ENCODE measurements at regions not wholly inside any gene's neighbourhood (a gene's known extent, or its start where the extent isn't known, plus 50 kb on each side); places are given as distances from the start of the nearest gene placed in this dataset.

GRCh38 chr19:28166025-28166424, 1046.9 kb downstream of the UQCRFS1 start:
- H3K79me2 ChIP-seq (ENCODE audit: low read depth), result no peaks in the 10 kb centered on the region
- ChIA-PET CTCF (no interaction called here), POLR2A (ENCODE audit: unreplicated experiment) (no interaction called here)
- no peak overlapping the region for H3K4me2 ChIP-seq
- H3K9me3 ChIP-seq (ENCODE audit: insufficient read depth, low read depth), result no peaks in the 10 kb centered on the region
- no peaks in the 10 kb centered on the region for H3K36me3 ChIP-seq (ENCODE audit: low read depth)
- H3K4me1 ChIP-seq (replicated peaks; ENCODE audit: insufficient read depth), result no peaks in the 10 kb centered on the region
- no peak overlapping the region for H3K4me3 ChIP-seq
- no peak overlapping the region for H2AFZ ChIP-seq
- no peak overlapping the region for H3K27ac ChIP-seq
- TF ChIP-seq CTCF (conservative IDR thresholded peaks at IDR 0.05), result no peak
- no peak for TF ChIP-seq EZH2 (IDR thresholded peaks at IDR 0.05; ENCODE audit: low read depth)
- no peaks in the 10 kb centered on the region for H4K20me1 ChIP-seq (ENCODE audit: insufficient read depth)
- H3K9me2 ChIP-seq (ENCODE audit: insufficient read depth), result no peaks in the 10 kb centered on the region
- BruUV-seq (replicated peaks), result no TSS peak
- intact Hi-C loops (cut with micrococcal nuclease; ENCODE audit: unreplicated experiment), result no loop called here
- H3K27me3 ChIP-seq (ENCODE audit: insufficient read depth, low read depth), result no peaks in the 10 kb centered on the region; the same call in 1 of the 2 replicates
- DNase-seq, result no peak
- no peaks in the 10 kb centered on the region for H3F3A ChIP-seq (ENCODE audit: insufficient read depth, low read depth)

DNA sequence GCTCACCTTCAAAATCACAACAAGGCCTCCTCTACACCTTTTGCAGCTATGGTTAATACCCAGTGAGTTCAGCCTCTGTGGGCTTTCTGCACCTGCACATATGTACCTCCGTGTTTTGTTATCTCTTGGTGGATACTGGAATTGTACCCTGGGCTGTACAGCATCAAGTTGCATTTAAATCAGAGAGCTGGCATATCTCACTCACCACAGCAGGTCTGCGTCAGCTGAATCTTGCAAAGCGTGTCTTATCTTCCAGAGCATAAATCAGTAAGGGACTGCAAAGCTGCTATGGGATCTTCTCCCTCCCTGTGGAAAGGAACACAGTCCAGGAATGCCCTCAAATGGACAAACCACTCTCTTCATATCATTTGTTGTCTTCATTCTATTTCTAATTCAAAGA, 1048.7 kb downstream of the UQCRFS1 start:
- H3K27ac ChIP-seq, result no peak overlapping the region
- DNase-seq, result no peak
- H3K9me3 ChIP-seq (ENCODE audit: insufficient read depth, low read depth), result no peaks in the 10 kb centered on the region
- no peaks in the 10 kb centered on the region for H4K20me1 ChIP-seq (ENCODE audit: insufficient read depth)
- H3F3A ChIP-seq (ENCODE audit: insufficient read depth, low read depth), result no peaks in the 10 kb centered on the region
- CTCF ChIA-PET, result no interaction called here
- no peak overlapping the region for H3K4me3 ChIP-seq
- no peaks in the 10 kb centered on the region for H3K36me3 ChIP-seq (ENCODE audit: low read depth)
- H3K9me2 ChIP-seq (ENCODE audit: insufficient read depth), result no peaks in the 10 kb centered on the region
- TF ChIP-seq CTCF (conservative IDR thresholded peaks at IDR 0.05) (no peak), EZH2 (IDR thresholded peaks at IDR 0.05; ENCODE audit: low read depth) (no peak)
- no peak overlapping the region for H2AFZ ChIP-seq
- BruUV-seq (replicated peaks), result no TSS peak
- intact Hi-C loops (cut with micrococcal nuclease; ENCODE audit: unreplicated experiment), result no loop called here
- no peaks in the 10 kb centered on the region for H3K27me3 ChIP-seq (ENCODE audit: insufficient read depth, low read depth)
- POLR2A ChIA-PET (ENCODE audit: unreplicated experiment), result no interaction called here
- H3K79me2 ChIP-seq (ENCODE audit: low read depth), result no peaks in the 10 kb centered on the region
- no peak overlapping the region for H3K4me2 ChIP-seq
- no peaks in the 10 kb centered on the region for H3K4me1 ChIP-seq (replicated peaks; ENCODE audit: insufficient read depth)

- no TSS peak for BruUV-seq (replicated peaks)
- TF ChIP-seq EZH2 (IDR thresholded peaks at IDR 0.05; ENCODE audit: low read depth) (no peak), CTCF (conservative IDR thresholded peaks at IDR 0.05) (no peak)
- POLR2A ChIA-PET (ENCODE audit: unreplicated experiment), result no interaction called here
- Histone ChIP-seq H2AFZ (no peak overlapping the region), H3K4me1 (replicated peaks; ENCODE audit: insufficient read depth) (no peaks in the 10 kb centered on the region), H3K4me2 (no peak overlapping the region), H3K9me3 (ENCODE audit: insufficient read depth, low read depth) (no peaks in the 10 kb centered on the region), H3K36me3 (ENCODE audit: low read depth) (no peaks in the 10 kb centered on the region), H3F3A (ENCODE audit: insufficient read depth, low read depth) (no peaks in the 10 kb centered on the region), H3K27ac (no peak overlapping the region), H3K9me2 (ENCODE audit: insufficient read depth) (no peaks in the 10 kb centered on the region), H3K4me3 (no peak overlapping the region), H3K79me2 (ENCODE audit: low read depth) (no peaks in the 10 kb centered on the region), H3K27me3 (ENCODE audit: insufficient read depth, low read depth) (no peaks in the 10 kb centered on the region), H4K20me1 (ENCODE audit: insufficient read depth) (no peaks in the 10 kb centered on the region)
- CTCF ChIA-PET, result no interaction called here
- no peak for DNase-seq
- intact Hi-C loops (cut with micrococcal nuclease; ENCODE audit: unreplicated experiment), result no loop called here
These were observed 1053.9 kb downstream of the UQCRFS1 start for GRCh38 chr19:28159065-28159464.

Data from PC-9 (cell line).